GM12878 (cell line): ENCODE measurements at regions not wholly inside any gene's neighbourhood (a gene's known extent, or its start where the extent isn't known, plus 50 kb on each side); places are given as distances from the start of the nearest gene placed in this dataset.
A peak's percentile ranks its signal among the peaks of the same experiment; 100 is the strongest.

Experiments
- BCLAF1 ChIP-seq: fragments of 450-650 bp; IDR thresholded peaks from 2 replicates; pipeline ENCODE4 v1.6.1; 2017; ENCODE audit warnings: antibody characterized with exemption, mild to moderate bottlenecking, moderate library complexity
- CHD1 ChIP-seq: IDR thresholded peaks from 2 replicates; pipeline ENCODE4 v1.6.1; 2012; ENCODE audit warnings: low read depth, low read length, improper control_type of control experiment
- CHD4 ChIP-seq: fragments of 200-600 bp; sonication (generic); IDR thresholded peaks from 2 replicates; pipeline ENCODE4 v1.6.1; 2016; ENCODE audit warnings: mild to moderate bottlenecking
- CREM ChIP-seq: IDR thresholded peaks from 2 replicates; pipeline ENCODE4 v1.6.1; 2014; ENCODE audit warnings: antibody characterized with exemption, low read depth
- DPF2 ChIP-seq: fragments of 450-650 bp; IDR thresholded peaks from 2 replicates; pipeline ENCODE4 v1.6.1; 2017; ENCODE audit warnings: mild to moderate bottlenecking
- EED ChIP-seq: sonication (generic); IDR thresholded peaks from 2 replicates; pipeline ENCODE4 v1.6.1; 2016; ENCODE audit warnings: antibody characterized with exemption, low read depth
- EGR1 ChIP-seq, 2 experiments: IDR thresholded peaks; 1 replicate in 1 of 2; 2 replicates in 1 of 2; pipeline ENCODE4 v1.6.1; 2011 to 2012; ENCODE audit warnings: low read depth in 2 of 2, low read length in 2 of 2, borderline replicate concordance in 1 of 2, mild to moderate bottlenecking in 1 of 2, moderate library complexity in 1 of 2
- ETV6 ChIP-seq, 2 experiments: fragments of 450-650 bp in 1 of 2; IDR thresholded peaks in 1 of 2; conservative IDR thresholded peaks in 1 of 2; 2 replicates each; pipeline ENCODE4 v1.6.1; 2014; ENCODE audit warnings: antibody characterized with exemption in 1 of 2, borderline replicate concordance in 1 of 2, low read depth in 1 of 2, mild to moderate bottlenecking in 1 of 2, moderate library complexity in 1 of 2
- FOXM1 ChIP-seq: IDR thresholded peaks from 2 replicates; pipeline ENCODE4 v1.6.1; 2012; ENCODE audit warnings: low read depth, mild to moderate bottlenecking, inconsistent platforms, low read length, moderate library complexity
- HCFC1 ChIP-seq: fragments of 150-350 bp; IDR thresholded peaks from 2 replicates; pipeline ENCODE4 v1.6.1; 2014; ENCODE audit warnings: low read length
- IKZF2 ChIP-seq, 2 experiments: fragments of 450-650 bp; IDR thresholded peaks; 2 replicates each; pipeline ENCODE4 v1.6.1; 2017; ENCODE audit warnings: mild to moderate bottlenecking in 2 of 2, moderate library complexity in 2 of 2
- JUNB ChIP-seq: IDR thresholded peaks from 2 replicates; pipeline ENCODE4 v1.6.1; 2016; ENCODE audit warnings: antibody characterized with exemption, mild to moderate bottlenecking
- MAX ChIP-seq: IDR thresholded peaks from 2 replicates; pipeline ENCODE4 v1.6.1; 2012; ENCODE audit warnings: low read depth, low read length, improper control_type of control experiment
- RAD21 ChIP-seq: IDR thresholded peaks from 2 replicates; pipeline ENCODE4 v1.6.1; 2011; ENCODE audit warnings: mild to moderate bottlenecking, low read depth, low read length, moderate library complexity; ENCODE audit not compliant: insufficient read depth
- RAD51 ChIP-seq: fragments of 450-650 bp; IDR thresholded peaks from 2 replicates; pipeline ENCODE4 v1.6.1; 2016; ENCODE audit warnings: moderate library complexity, mild to moderate bottlenecking, inconsistent platforms
- RELB ChIP-seq: fragments of 450-650 bp; IDR thresholded peaks from 2 replicates; pipeline ENCODE4 v1.6.1; 2017; ENCODE audit warnings: low read depth, mild to moderate bottlenecking, moderate library complexity
- SMARCA5 ChIP-seq: fragments of 450-650 bp; IDR thresholded peaks from 2 replicates; pipeline ENCODE4 v1.6.1; 2017; ENCODE audit warnings: mild to moderate bottlenecking
- SP1 ChIP-seq: IDR thresholded peaks from one replicate; pipeline ENCODE4 v1.6.1; 2011; ENCODE audit warnings: low read depth, low read length
- TCF3 ChIP-seq: IDR thresholded peaks from 2 replicates; pipeline ENCODE4 v1.6.1; 2012; ENCODE audit warnings: low read depth, mild to moderate bottlenecking, low read length, borderline replicate concordance; ENCODE audit not compliant: insufficient read depth
- ZNF217 ChIP-seq: fragments of 450-650 bp; IDR thresholded peaks from 2 replicates; pipeline ENCODE4 v1.6.1; 2017; ENCODE audit warnings: antibody characterized with exemption, mild to moderate bottlenecking
- ZNF384 ChIP-seq: IDR thresholded peaks from 2 replicates; pipeline ENCODE4 v1.6.1; 2012; ENCODE audit warnings: low read depth, mild to moderate bottlenecking, low read length, improper control_type of control experiment, borderline replicate concordance
- ZNF592 ChIP-seq: fragments of 450-650 bp; IDR thresholded peaks from 2 replicates; pipeline ENCODE4 v1.6.1; 2017; ENCODE audit warnings: mild to moderate bottlenecking, moderate library complexity
- ZSCAN29 ChIP-seq: fragments of 450-650 bp; IDR thresholded peaks from 2 replicates; pipeline ENCODE4 v1.6.1; 2017; ENCODE audit warnings: mild to moderate bottlenecking, moderate library complexity

- TF ChIP-seq MAX (no peak), TCF3 (no peak), CHD1 (no peak), IKZF2 (IDR thresholded peaks at IDR 0.05) (0 out of 4 replicates have a peak, but pooled peaks of 1 of the 2 experiments have one; percentile 36), ZNF384 (no peak), ZNF217 (no peak), EGR1 (IDR thresholded peaks at IDR 0.05; ENCODE audit: borderline replicate concordance in 1 of 2, low read depth in 2 of 2, low read length in 2 of 2) (no peak), ZSCAN29 (no peak), RAD51 (no peak), JUNB (peak; percentile 77), SMARCA5 (no peak), HCFC1 (no peak), SP1 (no peak), DPF2 (peak; percentile 47; the same call in 1 of the 2 replicates), FOXM1 (peak; percentile 62; the same call in 1 of the 2 replicates), CREM (peak; percentile 30; the same call in 1 of the 2 replicates), EED (peak; percentile 65; the same call in 1 of the 2 replicates), ZNF592 (no peak), CHD4 (no peak), RELB (0 out of 2 replicates have a peak, but pooled peaks have one; percentile 51), RAD21 (0 out of 2 replicates have a peak, but pooled peaks have one; percentile 9), BCLAF1 (no peak), ETV6 (conservative IDR thresholded peaks at IDR 0.05 in 1 of 2, IDR thresholded peaks at IDR 0.05 in 1 of 2; ENCODE audit: borderline replicate concordance in 1 of 2, low read depth in 1 of 2) (peak in 1 of 2 experiments; percentile 28; a peak in 1 of 4 replicates)
Observed at GRCh38 chr3:56862352-56863062, 60.8 kb upstream of the ARHGEF3 start (continued).
